H1 (cell line): ENCODE measurements at regions not wholly inside any gene's neighbourhood (a gene's known extent, or its start where the extent isn't known, plus 50 kb on each side); places are given as distances from the start of the nearest gene placed in this dataset.

Experiments
- FOSL1 ChIP-seq: IDR thresholded peaks from 2 replicates; pipeline ENCODE4 v1.6.1; 2011; ENCODE audit warnings: mild to moderate bottlenecking, low read depth, low read length, moderate library complexity; ENCODE audit not compliant: insufficient read depth
- KDM4A ChIP-seq: IDR thresholded peaks from one replicate; pipeline ENCODE4 v1.7.1; 2012; ENCODE audit warnings: low read depth, mild to moderate bottlenecking, moderate library complexity, low read length, inconsistent platforms; ENCODE audit not compliant: severe bottlenecking
- RNF2 ChIP-seq: fragments of 200-900, 300-1000 bp; sonication (generic); IDR thresholded peaks from 2 replicates; pipeline ENCODE4 v1.7.1; 2016; ENCODE audit warnings: borderline replicate concordance, low read depth, mild to moderate bottlenecking, antibody characterized with exemption, low read length; ENCODE audit not compliant: poor library complexity, severe bottlenecking; ENCODE audit errors: missing control alignments
- TF ChIP-seq, protein P1 (sequence below): fragments of 300-600 bp; sonication (generic); IDR thresholded peaks from 2 replicates; pipeline ENCODE4 v1.7.1; 2012; ENCODE audit warnings: low read length, moderate library complexity, mild to moderate bottlenecking, inconsistent platforms; ENCODE audit not compliant: insufficient replicate concordance
- TF ChIP-seq, protein P2 (sequence below): IDR thresholded peaks from 2 replicates; pipeline ENCODE4 v1.6.1; 2012; ENCODE audit warnings: inconsistent platforms

DNA sequence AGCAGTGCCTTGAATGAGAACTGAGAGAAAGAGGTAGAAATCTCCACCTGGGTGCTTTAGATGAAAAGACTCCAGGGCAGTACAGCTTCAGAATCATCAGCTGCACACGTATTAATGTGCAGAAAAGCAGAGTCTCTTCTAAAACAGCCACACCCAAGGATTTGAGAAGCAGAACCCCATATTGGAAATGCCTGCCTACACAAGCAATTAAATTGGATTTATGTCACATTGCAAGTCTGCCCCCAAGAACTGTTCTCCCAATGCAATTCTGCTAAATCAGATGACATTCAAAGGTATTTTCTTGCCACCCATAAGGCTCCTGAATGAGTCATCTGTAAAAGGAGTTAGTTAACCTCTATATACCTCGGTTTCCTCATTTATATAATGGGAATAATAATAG, 326.0 kb upstream of the C16orf82 start (continued):
- TF ChIP-seq, protein P1, sequence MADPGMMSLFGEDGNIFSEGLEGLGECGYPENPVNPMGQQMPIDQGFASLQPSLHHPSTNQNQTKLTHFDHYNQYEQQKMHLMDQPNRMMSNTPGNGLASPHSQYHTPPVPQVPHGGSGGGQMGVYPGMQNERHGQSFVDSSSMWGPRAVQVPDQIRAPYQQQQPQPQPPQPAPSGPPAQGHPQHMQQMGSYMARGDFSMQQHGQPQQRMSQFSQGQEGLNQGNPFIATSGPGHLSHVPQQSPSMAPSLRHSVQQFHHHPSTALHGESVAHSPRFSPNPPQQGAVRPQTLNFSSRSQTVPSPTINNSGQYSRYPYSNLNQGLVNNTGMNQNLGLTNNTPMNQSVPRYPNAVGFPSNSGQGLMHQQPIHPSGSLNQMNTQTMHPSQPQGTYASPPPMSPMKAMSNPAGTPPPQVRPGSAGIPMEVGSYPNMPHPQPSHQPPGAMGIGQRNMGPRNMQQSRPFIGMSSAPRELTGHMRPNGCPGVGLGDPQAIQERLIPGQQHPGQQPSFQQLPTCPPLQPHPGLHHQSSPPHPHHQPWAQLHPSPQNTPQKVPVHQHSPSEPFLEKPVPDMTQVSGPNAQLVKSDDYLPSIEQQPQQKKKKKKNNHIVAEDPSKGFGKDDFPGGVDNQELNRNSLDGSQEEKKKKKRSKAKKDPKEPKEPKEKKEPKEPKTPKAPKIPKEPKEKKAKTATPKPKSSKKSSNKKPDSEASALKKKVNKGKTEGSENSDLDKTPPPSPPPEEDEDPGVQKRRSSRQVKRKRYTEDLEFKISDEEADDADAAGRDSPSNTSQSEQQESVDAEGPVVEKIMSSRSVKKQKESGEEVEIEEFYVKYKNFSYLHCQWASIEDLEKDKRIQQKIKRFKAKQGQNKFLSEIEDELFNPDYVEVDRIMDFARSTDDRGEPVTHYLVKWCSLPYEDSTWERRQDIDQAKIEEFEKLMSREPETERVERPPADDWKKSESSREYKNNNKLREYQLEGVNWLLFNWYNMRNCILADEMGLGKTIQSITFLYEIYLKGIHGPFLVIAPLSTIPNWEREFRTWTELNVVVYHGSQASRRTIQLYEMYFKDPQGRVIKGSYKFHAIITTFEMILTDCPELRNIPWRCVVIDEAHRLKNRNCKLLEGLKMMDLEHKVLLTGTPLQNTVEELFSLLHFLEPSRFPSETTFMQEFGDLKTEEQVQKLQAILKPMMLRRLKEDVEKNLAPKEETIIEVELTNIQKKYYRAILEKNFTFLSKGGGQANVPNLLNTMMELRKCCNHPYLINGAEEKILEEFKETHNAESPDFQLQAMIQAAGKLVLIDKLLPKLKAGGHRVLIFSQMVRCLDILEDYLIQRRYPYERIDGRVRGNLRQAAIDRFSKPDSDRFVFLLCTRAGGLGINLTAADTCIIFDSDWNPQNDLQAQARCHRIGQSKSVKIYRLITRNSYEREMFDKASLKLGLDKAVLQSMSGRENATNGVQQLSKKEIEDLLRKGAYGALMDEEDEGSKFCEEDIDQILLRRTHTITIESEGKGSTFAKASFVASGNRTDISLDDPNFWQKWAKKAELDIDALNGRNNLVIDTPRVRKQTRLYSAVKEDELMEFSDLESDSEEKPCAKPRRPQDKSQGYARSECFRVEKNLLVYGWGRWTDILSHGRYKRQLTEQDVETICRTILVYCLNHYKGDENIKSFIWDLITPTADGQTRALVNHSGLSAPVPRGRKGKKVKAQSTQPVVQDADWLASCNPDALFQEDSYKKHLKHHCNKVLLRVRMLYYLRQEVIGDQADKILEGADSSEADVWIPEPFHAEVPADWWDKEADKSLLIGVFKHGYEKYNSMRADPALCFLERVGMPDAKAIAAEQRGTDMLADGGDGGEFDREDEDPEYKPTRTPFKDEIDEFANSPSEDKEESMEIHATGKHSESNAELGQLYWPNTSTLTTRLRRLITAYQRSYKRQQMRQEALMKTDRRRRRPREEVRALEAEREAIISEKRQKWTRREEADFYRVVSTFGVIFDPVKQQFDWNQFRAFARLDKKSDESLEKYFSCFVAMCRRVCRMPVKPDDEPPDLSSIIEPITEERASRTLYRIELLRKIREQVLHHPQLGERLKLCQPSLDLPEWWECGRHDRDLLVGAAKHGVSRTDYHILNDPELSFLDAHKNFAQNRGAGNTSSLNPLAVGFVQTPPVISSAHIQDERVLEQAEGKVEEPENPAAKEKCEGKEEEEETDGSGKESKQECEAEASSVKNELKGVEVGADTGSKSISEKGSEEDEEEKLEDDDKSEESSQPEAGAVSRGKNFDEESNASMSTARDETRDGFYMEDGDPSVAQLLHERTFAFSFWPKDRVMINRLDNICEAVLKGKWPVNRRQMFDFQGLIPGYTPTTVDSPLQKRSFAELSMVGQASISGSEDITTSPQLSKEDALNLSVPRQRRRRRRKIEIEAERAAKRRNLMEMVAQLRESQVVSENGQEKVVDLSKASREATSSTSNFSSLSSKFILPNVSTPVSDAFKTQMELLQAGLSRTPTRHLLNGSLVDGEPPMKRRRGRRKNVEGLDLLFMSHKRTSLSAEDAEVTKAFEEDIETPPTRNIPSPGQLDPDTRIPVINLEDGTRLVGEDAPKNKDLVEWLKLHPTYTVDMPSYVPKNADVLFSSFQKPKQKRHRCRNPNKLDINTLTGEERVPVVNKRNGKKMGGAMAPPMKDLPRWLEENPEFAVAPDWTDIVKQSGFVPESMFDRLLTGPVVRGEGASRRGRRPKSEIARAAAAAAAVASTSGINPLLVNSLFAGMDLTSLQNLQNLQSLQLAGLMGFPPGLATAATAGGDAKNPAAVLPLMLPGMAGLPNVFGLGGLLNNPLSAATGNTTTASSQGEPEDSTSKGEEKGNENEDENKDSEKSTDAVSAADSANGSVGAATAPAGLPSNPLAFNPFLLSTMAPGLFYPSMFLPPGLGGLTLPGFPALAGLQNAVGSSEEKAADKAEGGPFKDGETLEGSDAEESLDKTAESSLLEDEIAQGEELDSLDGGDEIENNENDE, result no peak
- TF ChIP-seq FOSL1 (no peak), RNF2 (no peak), KDM4A (no peak)
- TF ChIP-seq, protein P2, sequence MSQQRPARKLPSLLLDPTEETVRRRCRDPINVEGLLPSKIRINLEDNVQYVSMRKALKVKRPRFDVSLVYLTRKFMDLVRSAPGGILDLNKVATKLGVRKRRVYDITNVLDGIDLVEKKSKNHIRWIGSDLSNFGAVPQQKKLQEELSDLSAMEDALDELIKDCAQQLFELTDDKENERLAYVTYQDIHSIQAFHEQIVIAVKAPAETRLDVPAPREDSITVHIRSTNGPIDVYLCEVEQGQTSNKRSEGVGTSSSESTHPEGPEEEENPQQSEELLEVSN, result no peak
- TF ChIP-seq, all 59 proteins: peak for 0
